HPDE6-E6E7 (cell line): ENCODE measurements at regions not wholly inside any gene's neighbourhood (a gene's known extent, or its start where the extent isn't known, plus 50 kb on each side); places are given as distances from the start of the nearest gene placed in this dataset.
A peak's percentile ranks its signal among the peaks of the same experiment; 100 is the strongest.
"Not testable (repeated sequence)": the region's sequence is repeated elsewhere in the genome, so short reads cannot be mapped to it uniquely, and the experiment has no call there.

Source experiments
- DNase-seq: peaks from one replicate; pipeline ENCODE4 v3.0.0; 2011; ENCODE audit warnings: missing footprints; ENCODE audit errors: extremely low spot score

GRCh38 chr4:131613086-131613823, 1535.8 kb upstream of the PCDH10 start:
- no peak for DNase-seq

- DNase-seq: no peak
Observed at GRCh38 chr4:131613824-131614216, 1535.3 kb upstream of the PCDH10 start.

DNA sequence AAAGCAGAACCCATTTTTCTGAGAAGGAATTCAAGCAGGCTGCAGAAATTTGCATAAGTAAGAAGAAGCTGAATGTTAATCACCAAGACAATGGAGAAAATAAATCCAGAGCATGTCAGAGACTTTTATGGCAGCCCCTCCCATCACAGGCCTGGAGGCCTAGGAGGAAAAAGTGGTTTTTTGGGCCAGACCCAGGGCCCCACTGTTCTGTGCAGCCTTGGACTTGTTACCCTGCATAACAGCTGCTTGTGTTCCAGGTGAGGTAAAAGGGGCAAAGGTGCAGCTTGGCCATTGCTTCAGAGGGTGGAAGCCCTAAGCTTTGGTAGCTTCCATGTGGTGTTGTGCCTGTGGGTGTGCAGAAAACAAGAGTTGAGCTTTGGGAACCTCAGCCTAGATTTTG, 1516.2 kb upstream of the PCDH10 start:
- DNase-seq: no peak

DNA sequence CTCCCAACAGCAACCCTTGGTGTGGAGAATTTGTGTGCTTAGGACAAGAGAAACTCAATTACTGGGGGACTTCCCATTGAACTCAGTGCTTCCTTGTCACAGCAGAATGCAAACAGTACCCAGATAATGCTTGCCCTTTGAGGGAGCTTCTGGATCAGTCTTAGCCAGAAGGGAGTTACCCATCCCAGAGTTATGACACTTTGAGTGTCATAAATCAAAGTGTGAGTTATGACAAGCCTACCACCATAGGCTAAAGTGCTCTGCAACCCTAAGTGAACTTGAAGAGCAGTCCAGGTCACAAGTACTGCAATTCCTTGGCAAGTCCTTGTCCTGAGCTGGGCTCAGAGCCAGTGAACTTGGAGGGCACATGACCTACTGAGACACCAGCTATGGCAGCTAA, 1513.9 kb upstream of the PCDH10 start:
- no peak for DNase-seq

DNA sequence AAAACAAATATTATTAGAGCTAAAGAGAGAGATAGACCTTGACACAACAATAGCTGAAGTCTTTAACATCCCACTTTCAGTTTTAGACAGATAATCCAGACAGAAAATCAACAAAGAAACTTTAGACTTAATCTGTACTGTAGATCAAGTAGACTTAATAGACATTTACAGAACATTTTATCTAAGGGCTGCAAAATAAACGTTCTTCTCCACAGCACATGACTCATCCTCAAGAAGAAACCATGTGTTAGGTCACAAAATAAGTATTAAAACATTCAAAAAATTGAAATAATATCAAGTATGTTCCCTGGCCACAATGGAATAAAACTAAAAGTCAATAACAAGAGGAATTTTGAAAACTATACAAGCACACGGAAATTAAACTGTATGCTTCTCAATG, 1510.3 kb upstream of the PCDH10 start:
- no peak for DNase-seq

GRCh38 chr4:131644619-131645018, 1504.5 kb upstream of the PCDH10 start:
- DNase-seq: peak; percentile 13

DNA sequence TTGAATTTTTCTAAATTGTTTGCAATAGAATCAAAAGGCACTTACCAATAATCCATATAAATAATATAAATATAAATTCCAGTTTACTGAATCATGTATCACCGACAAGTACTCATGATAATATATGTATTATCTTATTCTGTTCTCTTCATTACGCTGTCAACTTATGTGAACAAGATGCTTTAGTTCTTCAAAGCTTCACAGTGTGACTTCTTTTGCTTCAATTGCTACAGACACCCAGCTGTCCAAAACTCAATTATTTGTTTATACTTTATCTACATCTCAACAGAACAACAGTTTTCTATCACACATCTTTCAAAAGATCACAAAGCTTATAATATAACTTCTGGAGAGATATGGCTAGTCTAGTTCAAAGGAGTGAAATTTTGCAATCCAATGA, 1499.9 kb upstream of the PCDH10 start:
- DNase-seq: no peak

DNA sequence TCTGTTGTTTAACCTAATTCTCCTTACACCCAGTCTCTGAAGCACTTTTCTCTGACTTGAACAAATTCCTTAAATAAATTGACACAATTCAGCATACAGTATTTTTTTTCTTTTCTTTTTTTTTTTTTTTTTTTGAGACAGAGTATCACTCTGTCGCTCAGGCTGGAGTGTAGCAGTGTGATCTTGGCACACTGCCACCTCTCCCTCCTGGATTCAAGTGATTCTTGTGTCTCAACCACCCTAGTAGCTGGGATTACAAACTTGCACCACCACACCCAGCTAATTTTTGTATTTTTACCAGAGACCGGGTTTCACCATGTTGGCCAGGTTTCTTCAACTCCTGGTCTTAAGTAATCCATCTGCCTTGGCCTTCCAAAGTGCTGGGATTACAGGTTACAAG, 1498.1 kb upstream of the PCDH10 start:
- no peak for DNase-seq

DNA sequence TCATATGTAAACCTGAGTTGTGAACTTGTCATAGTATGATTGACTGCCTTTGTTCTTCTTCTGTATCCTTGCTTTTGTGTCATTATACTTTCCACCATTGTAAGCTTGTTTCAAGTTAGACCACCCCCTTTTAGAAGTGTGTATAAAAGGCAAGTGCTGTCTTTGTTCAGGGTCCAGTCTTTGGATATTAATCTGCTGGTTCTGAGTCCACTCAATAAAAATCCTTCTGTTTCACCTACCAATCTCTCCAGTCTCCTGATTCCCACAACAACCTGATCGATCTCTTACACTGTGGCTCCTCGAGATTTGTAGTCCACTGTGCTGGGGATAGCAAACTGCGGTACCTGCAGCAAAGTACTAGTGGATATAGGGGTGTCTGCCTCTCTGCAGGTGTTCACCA, 1465.8 kb upstream of the PCDH10 start:
- DNase-seq: not testable (repeated sequence)

DNA sequence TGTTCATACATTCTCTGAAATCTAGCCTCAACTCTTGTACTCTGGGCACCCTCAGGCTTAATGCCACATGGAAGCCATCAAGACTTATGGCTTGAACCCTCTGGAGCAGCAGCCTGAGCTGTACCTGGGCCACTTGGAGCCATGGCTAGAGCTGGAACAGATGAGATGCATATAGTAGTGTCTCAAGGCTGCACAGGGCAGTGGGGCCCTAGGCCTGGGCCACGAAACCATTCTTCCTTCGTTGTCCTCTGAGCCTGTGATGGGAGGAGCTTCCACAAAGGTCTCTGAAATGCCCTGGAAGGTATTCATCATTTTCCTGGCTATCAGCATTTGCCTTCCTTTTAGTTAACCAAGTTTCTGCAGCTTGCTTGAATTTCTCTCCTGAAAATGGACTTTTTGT, 1427.2 kb upstream of the PCDH10 start:
- DNase-seq: no peak

GRCh38 chr4:131723069-131723468, 1426.0 kb upstream of the PCDH10 start:
- not testable (repeated sequence) for DNase-seq

DNA sequence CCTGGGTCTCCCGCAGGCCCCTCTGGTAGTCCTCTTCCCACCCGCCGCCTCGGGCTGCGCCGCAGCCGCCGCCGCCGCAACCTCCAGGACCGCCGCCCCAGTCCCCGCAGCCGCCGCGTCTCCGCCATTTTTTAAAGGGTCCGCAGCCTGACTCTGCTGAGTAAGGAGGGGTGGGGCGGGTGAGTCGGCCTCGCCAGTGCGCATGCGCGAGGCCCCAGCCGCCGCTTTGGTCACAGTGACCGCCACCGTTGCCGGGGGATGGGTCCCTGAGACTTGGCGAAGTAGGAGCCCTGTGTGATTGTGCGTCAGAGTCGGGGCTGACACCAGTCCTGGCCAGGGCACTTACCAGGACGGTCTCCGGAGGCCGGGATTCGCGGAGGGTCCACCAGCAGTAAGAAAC, 1424.2 kb upstream of the PCDH10 start:
- not testable (repeated sequence) for DNase-seq

- DNase-seq: not testable (repeated sequence)
Observed at GRCh38 chr4:131725521-131725920, 1423.6 kb upstream of the PCDH10 start.

GRCh38 chr4:131726940-131727339, 1422.2 kb upstream of the PCDH10 start:
- DNase-seq: not testable (repeated sequence)

DNA sequence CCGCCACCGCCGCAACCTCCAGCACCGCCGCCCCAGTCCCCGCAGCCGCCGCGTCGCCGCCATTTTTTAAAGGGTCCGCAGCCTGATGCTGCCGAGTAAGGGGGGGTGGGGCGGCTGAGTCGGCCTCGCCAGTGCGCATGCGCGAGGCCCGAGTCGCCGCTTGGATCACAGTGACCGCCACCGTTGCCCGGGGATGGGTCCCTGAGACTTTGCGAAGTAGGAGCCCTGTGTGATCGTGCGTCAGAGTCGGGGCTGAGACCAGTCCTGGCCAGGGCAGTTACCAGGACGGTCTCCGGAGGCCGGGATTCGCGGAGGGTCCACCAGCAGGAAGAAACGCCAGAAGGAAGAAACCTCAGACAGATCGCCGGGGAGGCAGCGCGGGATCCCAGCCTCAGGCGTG, 1421.7 kb upstream of the PCDH10 start:
- not testable (repeated sequence) for DNase-seq

- not testable (repeated sequence) for DNase-seq
Observed at GRCh38 chr4:131729205-131729604, 1419.9 kb upstream of the PCDH10 start.

DNA sequence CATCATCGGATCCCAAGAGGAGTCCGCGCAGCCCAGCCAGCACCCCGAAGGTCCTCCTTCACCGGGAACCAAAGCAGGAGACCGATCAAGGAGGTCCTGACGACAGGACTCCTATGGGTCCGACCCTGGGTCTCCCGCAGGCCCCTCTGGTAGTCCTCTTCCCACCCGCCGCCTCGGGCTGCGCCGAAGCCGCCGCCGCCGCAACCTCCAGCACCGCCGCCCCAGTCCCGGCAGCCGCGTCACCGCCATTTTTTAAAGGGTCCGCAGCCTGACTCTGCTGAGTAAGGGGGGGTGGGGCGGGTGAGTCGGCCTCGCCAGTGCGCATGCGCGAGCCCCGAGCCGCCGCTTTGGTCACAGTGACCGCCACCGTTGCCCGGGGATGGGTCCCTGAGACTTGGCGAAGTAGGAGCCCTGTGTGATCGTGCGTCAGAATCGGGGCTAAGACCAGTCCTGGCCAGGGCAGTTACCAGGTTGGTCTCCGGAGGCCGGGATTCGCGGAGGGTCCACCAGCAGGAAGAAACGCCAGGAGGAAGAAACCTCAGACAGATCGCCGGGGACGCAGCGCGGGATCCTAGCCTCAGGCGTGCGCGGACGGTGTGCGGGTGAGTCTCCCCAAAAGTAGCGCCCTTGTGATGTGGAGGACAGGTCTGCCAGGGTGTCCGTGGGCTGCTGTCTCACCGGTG, 1419.2 kb upstream of the PCDH10 start:
- DNase-seq: not testable (repeated sequence)

- DNase-seq: not testable (repeated sequence)
Observed at GRCh38 chr4:131730574-131730973, 1418.5 kb upstream of the PCDH10 start.

- DNase-seq: not testable (repeated sequence)
Observed at GRCh38 chr4:131732034-131732630, 1417.0 kb upstream of the PCDH10 start.

DNA sequence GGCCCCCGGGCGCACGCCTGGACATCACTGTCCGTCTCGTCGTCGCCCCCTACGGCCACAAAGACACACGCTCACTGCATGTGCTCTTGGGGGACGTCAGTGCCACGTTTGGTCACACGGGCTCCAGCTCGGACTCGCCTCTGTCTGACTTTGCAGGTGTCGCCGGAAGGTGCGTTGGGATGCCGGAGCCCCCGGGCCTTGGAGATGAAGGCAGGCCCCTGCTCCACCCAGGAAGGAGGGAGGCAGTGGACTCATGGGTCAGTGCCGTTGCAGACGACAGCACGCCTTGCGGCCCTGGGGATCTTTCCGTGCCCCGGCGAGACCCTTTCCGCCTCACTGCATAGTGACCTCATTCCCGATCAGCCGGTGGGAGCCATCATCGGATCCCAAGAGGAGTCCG, 1414.8 kb upstream of the PCDH10 start:
- not testable (repeated sequence) for DNase-seq

- DNase-seq: not testable (repeated sequence)
Observed at GRCh38 chr4:131734851-131735385, 1414.2 kb upstream of the PCDH10 start.

- DNase-seq: not testable (repeated sequence)
Observed at GRCh38 chr4:131738991-131739390, 1410.1 kb upstream of the PCDH10 start.

- not testable (repeated sequence) for DNase-seq
Observed at GRCh38 chr4:131741836-131742235, 1407.3 kb upstream of the PCDH10 start.
